NCI-H82 treated with DMSO at 0.1 percent for 48 hours (cell line): ENCODE measurements at regions not wholly inside any gene's neighbourhood (a gene's known extent, or its start where the extent isn't known, plus 50 kb on each side); places are given as distances from the start of the nearest gene placed in this dataset.

Source experiments
- DNase-seq: peaks from one replicate; lab custom pipeline; 2025; ENCODE audit not compliant: unreplicated experiment; lab: John Stamatoyannopoulos, UW

DNA sequence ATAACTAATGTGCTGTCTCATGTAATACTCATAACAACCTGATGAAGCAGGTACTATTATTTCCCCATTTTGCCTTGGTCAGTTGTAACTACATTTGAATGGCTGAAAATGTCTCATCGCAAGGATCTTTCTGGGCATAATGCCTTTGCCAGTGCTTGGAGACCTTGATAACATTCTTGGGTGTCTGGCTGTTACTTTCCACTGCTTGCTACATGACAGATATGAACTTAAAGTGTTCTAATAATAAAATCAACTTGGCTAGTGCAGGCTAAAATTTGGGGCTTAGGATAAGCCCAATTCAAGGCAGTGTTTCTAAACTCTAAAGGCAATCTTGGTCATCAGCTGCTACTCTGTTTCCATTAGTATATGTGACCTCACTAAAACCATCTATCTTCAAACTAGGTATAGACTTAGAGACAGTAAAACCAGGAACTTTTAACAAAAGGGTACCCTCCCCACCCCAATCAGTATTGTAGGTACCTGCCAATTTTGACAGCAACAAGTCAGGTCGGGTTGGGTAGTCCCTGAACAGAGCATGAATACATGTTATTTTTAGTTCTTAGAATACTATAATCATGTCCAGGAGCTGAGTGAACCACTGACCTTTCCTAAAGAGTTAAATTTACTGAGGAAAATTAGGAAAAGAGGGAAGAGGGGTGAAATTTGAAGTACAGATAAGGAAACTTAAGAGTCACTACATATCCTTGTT, 68.2 kb upstream of the AHR start:
- DNase-seq, result no peak

DNA sequence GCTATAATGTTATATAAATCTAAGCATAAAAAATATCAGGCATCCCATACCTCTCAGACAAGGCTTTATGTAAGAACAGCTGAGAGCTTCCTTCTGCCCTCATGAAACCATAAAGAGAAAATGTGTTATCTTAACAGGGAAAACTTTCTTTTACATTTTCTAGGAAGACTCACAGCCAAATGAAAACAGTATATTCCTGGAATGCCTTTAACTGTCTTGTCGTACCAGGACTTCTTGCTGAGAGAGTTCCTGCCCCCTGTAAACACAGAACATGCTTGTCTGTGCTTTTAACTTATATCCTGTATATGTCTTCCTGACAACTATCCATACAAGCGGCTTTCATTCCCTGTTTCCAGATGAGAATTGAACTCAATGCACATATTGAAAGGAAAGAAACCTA, 64.8 kb upstream of the AHR start:
- no peak for DNase-seq

DNA sequence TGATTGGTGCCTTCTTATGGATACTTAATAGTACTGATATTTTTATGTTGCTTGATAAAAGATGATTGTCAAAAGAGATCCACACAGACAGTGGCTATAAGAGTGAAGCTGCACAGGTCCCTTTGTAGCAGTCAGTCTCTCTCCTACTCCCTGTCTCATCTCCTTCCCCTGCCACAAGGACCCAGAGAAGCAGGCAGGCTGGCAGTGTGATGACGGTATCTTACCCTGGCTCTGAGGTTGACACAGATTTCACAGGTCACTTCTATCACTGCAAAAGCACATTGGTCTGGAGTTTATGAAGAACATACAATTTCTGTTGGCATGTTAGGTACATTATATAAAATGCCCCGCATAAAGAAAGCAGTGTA, 64.4 kb upstream of the AHR start:
- DNase-seq, result no peak

DNA sequence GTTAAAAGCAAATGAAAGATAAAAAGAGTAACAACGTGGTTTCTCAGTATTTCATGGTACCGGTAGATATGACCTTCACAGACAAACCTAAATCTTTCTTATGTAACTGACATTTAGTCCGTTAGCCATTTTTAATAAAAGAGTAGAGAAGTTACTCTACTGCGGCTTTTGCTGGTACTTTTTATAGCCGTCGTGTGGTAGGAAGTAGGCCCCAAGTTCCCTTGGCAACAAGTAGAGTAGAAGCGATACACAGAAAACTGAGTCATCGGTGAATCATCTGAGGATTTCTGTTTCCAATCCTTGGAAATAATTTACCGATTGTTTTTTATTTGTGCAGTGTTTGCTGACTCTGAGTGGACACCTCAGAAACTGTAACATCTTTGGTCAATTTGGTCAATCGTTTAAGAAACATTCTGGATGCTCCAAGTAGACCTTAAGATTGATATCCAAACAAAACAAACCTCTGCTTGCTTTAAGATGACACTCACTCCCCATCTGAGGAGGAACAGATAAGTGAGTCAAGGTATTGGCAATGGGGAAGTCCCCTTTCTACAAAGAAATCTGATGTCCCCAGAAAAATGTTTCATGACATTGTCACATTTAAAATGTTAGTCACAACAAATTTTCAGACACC, 63.9 kb upstream of the AHR start:
- DNase-seq, result no peak

DNA sequence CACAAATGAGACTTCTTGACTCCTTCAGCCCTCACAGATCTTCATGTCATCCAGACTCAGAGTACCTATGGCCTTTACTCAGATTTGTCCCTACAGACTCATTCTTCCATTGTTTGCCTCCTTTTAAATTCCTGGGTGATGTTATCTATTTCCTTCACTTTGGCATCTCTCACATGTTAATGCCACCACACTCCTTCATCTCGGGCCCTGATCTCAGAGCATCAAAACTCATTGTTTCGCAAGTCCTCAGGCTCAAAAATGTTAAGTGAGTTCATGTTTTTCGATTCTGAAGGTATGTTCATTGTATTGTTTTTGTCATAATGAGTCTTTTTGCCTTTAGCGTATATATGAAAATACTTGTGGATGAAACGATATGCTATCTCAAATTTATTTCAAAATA, 62.3 kb upstream of the AHR start:
- no peak for DNase-seq

DNA sequence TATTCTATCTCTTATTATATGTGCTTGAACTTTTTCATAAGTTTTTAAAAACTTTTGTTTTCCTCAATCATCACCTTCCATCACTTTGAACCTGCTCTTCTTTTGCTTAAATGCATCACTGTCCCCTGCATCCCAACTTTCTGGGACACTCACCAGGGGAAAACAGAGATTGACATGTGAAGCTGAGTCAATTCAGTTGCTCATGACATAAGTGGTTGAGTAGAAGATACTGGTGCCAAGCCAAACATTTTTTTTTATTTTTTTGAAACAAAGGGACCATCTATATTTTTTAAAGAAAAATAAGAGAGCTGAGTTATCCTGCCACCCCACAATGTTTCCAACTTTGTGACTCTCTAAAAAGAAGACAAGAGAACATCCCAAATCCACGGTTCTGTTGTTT, 61.8 kb upstream of the AHR start:
- no peak for DNase-seq

DNA sequence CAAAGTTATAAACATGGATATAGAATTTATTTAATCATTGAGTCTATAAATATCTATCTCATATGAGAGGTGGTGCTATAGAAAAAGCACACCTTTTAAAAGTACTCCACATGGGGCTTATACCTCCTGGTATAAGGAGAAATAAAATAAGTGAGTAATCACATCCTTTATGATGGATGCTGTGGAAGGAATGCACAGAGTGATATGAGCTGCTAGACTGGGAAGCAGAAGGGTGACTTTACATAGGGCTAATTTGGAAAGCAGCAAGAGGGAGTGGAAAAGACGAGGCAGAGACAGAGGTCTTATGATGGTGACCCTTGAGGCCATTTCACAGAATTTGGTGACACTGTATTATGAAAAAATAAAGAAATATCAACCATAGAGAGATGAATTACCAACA, 59.4 kb upstream of the AHR start:
- DNase-seq, result no peak

DNA sequence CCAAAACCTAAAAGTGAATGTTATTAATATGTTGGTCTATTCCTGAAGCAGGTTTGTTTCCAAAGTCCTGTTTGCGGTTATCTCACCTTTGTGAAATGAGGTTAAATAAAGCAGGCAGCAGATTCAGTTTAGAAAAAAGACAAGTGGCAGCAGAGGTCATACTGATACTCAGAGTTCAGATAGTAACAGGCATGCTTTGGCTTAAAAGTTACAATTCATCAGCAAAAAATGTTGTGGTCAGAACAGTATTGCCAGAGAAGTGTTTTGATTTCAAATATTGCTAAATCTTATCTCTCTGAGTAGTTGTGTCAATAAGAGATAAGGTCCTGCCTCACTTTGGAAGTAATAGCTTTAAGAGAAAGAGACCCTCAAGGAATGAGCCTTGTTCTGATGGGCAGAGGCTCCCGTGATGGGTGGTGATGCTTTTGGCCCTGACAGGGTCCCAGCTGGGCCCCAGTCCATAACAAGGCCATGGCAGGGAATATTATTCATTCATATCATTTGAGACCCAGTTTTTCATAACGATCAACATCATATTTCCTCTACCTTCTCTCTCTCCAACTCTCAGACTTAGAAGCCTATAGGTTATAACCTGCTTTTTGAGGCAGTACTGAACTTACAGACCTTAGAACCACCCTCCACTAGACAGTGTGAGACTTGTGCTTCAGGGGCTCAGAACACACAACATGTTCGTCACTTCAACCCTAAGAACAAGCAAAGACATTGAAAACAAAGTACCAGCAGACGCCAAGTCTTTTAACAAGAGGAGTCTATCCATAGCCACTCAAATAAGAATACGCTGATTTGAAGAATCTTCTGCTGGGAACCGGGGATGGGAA, 58.5 kb upstream of the AHR start:
- DNase-seq, result no peak

DNA sequence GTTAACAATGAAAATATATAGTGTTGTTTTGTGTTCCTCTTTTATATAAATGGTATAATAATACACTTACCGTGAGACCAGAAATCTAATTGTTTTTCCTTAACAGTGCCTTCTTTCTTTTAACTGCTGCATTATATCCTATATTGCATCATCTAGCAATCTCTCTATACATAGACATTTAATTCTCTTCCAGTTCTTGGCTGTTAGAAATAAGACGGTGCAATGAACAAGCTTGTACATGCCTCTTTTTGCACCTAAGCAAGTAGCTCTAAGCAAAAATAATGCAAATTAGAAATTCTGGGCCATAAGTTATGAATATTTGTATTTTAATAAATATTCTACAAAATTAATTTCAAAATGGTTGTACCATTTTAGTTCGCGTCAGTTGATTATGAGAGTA, 55.9 kb upstream of the AHR start:
- no peak for DNase-seq

DNA sequence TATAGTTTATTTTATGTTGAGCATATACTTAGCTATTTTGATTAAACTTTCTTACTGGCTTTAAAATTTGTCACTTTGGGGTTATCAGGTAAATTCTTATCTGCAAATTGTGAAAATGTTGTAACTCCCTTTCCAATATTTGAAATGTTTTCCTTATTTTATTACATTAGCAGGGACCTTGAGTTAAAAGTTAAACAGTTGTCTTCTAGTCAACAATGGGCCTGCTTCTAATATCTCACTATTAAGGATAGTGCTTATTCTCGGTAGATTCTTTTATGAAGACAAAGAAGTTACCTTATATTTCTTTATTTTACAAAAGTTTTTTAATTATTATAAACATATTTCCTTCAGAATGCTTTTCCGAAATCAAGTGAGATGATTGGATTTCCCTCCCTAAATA, 53.7 kb upstream of the AHR start:
- DNase-seq, result no peak

DNA sequence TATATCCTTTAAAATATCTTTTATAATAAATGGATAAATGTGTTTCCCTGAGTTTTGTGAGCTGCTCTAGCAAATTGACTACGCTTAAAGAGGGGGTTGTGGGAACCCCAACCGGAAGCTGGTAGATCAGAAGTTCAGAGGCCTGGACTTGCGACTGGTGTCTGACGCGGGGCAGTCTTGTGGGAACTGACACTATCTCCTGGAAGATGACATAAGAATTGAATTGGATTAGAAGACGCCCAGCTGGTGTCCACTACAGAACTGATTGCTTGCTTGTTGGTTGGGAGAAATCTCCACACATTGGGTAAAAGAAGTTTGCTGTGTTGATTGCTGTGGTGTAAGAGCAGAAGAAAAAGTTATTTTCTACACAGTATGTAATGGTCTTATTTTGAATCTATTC, 51.1 kb upstream of the AHR start:
- no peak for DNase-seq

DNA sequence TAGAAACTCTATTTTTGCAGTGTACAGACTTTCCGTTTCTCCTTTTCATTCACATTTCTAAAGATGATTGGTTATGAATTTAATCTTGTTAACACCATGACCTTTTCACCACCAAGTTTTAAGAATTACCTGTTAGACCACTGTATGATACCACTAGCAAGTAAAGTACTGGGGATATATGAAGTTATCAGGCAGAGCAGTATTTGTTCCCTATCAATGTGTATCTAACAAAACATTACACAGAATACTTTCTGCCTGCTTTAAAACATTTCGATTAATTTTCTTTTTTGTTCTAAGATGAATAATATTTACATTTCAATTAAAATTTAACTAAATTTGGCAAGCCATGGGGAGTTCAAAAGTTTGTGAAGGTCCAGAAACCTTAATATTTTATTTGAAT, 49.9 kb upstream of the AHR start:
- no peak for DNase-seq
